HG03442 (cell line): ENCODE measurements at regions not wholly inside any gene's neighbourhood (a gene's known extent, or its start where the extent isn't known, plus 50 kb on each side); places are given as distances from the start of the nearest gene placed in this dataset.
A peak's percentile ranks its signal among the peaks of the same experiment; 100 is the strongest.

Source experiments
- ATAC-seq: cut with Tn5 transposase; IDR thresholded peaks from one replicate; pipeline ENCODE4 v1.9.1; 2021; ENCODE audit warnings: mild to moderate bottlenecking, moderate library complexity; ENCODE audit not compliant: unreplicated experiment

- no peak for ATAC-seq
These were observed 326.2 kb upstream of the MSX2 start for GRCh38 chr5:174398171-174398570.

GRCh38 chr5:174399411-174399810 is 325.0 kb upstream of the MSX2 start:
- no peak for ATAC-seq

GRCh38 chr5:174400461-174400860 is 323.9 kb upstream of the MSX2 start:
- no peak for ATAC-seq

- ATAC-seq, result no peak
These were observed 322.6 kb upstream of the MSX2 start for GRCh38 chr5:174401793-174402192.

- no peak for ATAC-seq
These were observed 322.1 kb upstream of the MSX2 start for GRCh38 chr5:174402222-174402812.

- ATAC-seq, result no peak
These were observed 319.5 kb upstream of the MSX2 start for GRCh38 chr5:174404848-174405247.

GRCh38 chr5:174409070-174409469 is 315.3 kb upstream of the MSX2 start:
- no peak for ATAC-seq

- no peak for ATAC-seq
These were observed 314.4 kb upstream of the MSX2 start for GRCh38 chr5:174409971-174410370.

GRCh38 chr5:174410716-174411478 is 313.5 kb upstream of the MSX2 start:
- no peak for ATAC-seq

- no peak for ATAC-seq
These were observed 312.9 kb upstream of the MSX2 start for GRCh38 chr5:174411479-174411819.

- no peak for ATAC-seq
These were observed 312.0 kb upstream of the MSX2 start for GRCh38 chr5:174412374-174412773.

- ATAC-seq, result no peak
These were observed 311.4 kb upstream of the MSX2 start for GRCh38 chr5:174412941-174413340.

GRCh38 chr5:174413567-174414314 is 310.6 kb upstream of the MSX2 start:
- ATAC-seq, result no peak

- ATAC-seq, result no peak
These were observed 310.1 kb upstream of the MSX2 start for GRCh38 chr5:174414315-174414710.

- ATAC-seq, result no peak
These were observed 305.4 kb upstream of the MSX2 start for GRCh38 chr5:174418809-174419539.

GRCh38 chr5:174419540-174420132 is 304.7 kb upstream of the MSX2 start:
- ATAC-seq, result peak; percentile 77

GRCh38 chr5:174420651-174421407 is 303.6 kb upstream of the MSX2 start:
- no peak for ATAC-seq

- no peak for ATAC-seq
These were observed 303.0 kb upstream of the MSX2 start for GRCh38 chr5:174421408-174421805.

- ATAC-seq, result no peak
These were observed 300.8 kb upstream of the MSX2 start for GRCh38 chr5:174423558-174423957.
